ENCODE measurements at regions not wholly inside any gene's neighbourhood (a gene's known extent, or its start where the extent isn't known, plus 50 kb on each side); places are given as distances from the start of the nearest gene placed in this dataset.
A peak's percentile ranks its signal among the peaks of the same experiment; 100 is the strongest.

- ChIA-PET POLR2A (no interaction called here), CTCF (interaction anchor here (0.9 to 1.1 kb wide), 2 partner anchors 12 to 684 kb away, joined by 3 read pairs; no protein-coding TSS in a partner anchor)
- Histone ChIP-seq H3K9ac (no peak overlapping the region), H3K27me3 (ENCODE audit: insufficient read depth) (no peaks in the 10 kb centered on the region), H3K4me2 (no peak overlapping the region), H2AFZ (ENCODE audit: low read depth) (no peak overlapping the region), H3K79me2 (ENCODE audit: insufficient read depth) (no peaks in the 10 kb centered on the region), H3K4me3 (ENCODE audit: low read depth in 2 of 2, low read length in 1 of 2) (no peak overlapping the region), H3F3A (replicated peaks; ENCODE audit: insufficient read depth) (no peaks in the 10 kb centered on the region), H4K20me1 (ENCODE audit: insufficient read depth) (no peaks in the 10 kb centered on the region), H3K9me2 (no peaks in the 10 kb centered on the region), H3K36me3 (replicated peaks in 1 of 2; ENCODE audit: control insufficient read depth in 1 of 2, insufficient read depth in 2 of 2, low read length in 1 of 2) (peaks cover 0 to 2% of the 10 kb centered on the region in 2 experiments), H3K9me3 (0 out of 2 replicates have a peak, but pooled peaks cover 5% of the 10 kb centered on the region), H3K4me1 (ENCODE audit: control insufficient read depth in 1 of 2, insufficient read depth in 2 of 2, low read depth in 1 of 2, low read length in 1 of 2) (peaks cover 0 to 3% of the 10 kb centered on the region in 2 experiments; a peak in 2 of 4 replicates), H3K27ac (ENCODE audit: low read depth in 2 of 2, low read length in 1 of 2) (no peak overlapping the region)
- WGBS (ENCODE audit: low lambda C conversion rate), result 92% methylated on average over 5 of the region's 5 CpGs
- DNase-seq, result no peak
- TF ChIP-seq RCOR1 (IDR thresholded peaks at IDR 0.05; ENCODE audit: low read length) (no peak), SIN3A (IDR thresholded peaks at IDR 0.05; ENCODE audit: borderline replicate concordance, low read depth, low read length) (no peak), RAD21 (IDR thresholded peaks at IDR 0.05; ENCODE audit: low read length) (no peak), TEAD4 (IDR thresholded peaks at IDR 0.05; ENCODE audit: borderline replicate concordance, insufficient read depth) (no peak), YY1 (IDR thresholded peaks at IDR 0.05; ENCODE audit: low read depth) (no peak), SMC3 (IDR thresholded peaks at IDR 0.05; ENCODE audit: low read depth, low read length) (no peak), EP300 (IDR thresholded peaks at IDR 0.05; ENCODE audit: borderline replicate concordance in 1 of 2, low read depth in 1 of 2, low read length in 1 of 2) (no peak), NRF1 (IDR thresholded peaks at IDR 0.05; ENCODE audit: low read depth, low read length) (no peak), CTCF (IDR thresholded peaks at IDR 0.05) (no peak), RXRA (IDR thresholded peaks at IDR 0.05; ENCODE audit: borderline replicate concordance, low read depth) (no peak), MXI1 (IDR thresholded peaks at IDR 0.05; ENCODE audit: low read depth, low read length) (no peak), JUND (IDR thresholded peaks at IDR 0.05) (no peak)
These were observed 265.5 kb upstream of the PAPPA start for GRCh38 chr9:115888131-115888530.

GRCh38 chr9:115891929-115892328 is 261.7 kb upstream of the PAPPA start:
- Histone ChIP-seq H3K9me2 (no peaks in the 10 kb centered on the region), H3K4me1 (ENCODE audit: control insufficient read depth in 1 of 2, insufficient read depth in 2 of 2, low read depth in 1 of 2, low read length in 1 of 2) (peaks cover 0 to 2% of the 10 kb centered on the region in 2 experiments; a peak in 2 of 4 replicates), H3K79me2 (ENCODE audit: insufficient read depth) (no peaks in the 10 kb centered on the region), H3K9me3 (0 out of 2 replicates have a peak, but pooled peaks cover 9% of the 10 kb centered on the region), H3F3A (replicated peaks; ENCODE audit: insufficient read depth) (no peaks in the 10 kb centered on the region), H3K27ac (ENCODE audit: low read depth in 2 of 2, low read length in 1 of 2) (peak overlapping the region in 1 of 2 experiments; percentile 14; a peak in 3 of 4 replicates), H3K27me3 (ENCODE audit: insufficient read depth) (no peaks in the 10 kb centered on the region), H3K36me3 (replicated peaks in 1 of 2; ENCODE audit: control insufficient read depth in 1 of 2, insufficient read depth in 2 of 2, low read length in 1 of 2) (peaks cover 0 to 2% of the 10 kb centered on the region in 2 experiments), H2AFZ (ENCODE audit: low read depth) (no peak overlapping the region), H3K9ac (no peak overlapping the region), H3K4me3 (ENCODE audit: low read depth in 2 of 2, low read length in 1 of 2) (no peak overlapping the region), H4K20me1 (ENCODE audit: insufficient read depth) (no peaks in the 10 kb centered on the region), H3K4me2 (no peak overlapping the region)
- no peak for DNase-seq
- WGBS (ENCODE audit: low lambda C conversion rate), result 19% methylated on average over 2 of the region's 2 CpGs
- CTCF ChIA-PET, result no interaction called here
- POLR2A ChIA-PET, result no interaction called here
- TF ChIP-seq SMC3 (IDR thresholded peaks at IDR 0.05; ENCODE audit: low read depth, low read length) (no peak), EZH2phosphoT487 (IDR thresholded peaks at IDR 0.05; ENCODE audit: borderline replicate concordance, low read depth) (no peak), REST (IDR thresholded peaks at IDR 0.05; ENCODE audit: low read depth, low read length) (no peak), GATA2 (CRISPR knock-in tag; IDR thresholded peaks at IDR 0.05) (no peak), RAD21 (IDR thresholded peaks at IDR 0.05; ENCODE audit: low read length) (no peak), RCOR1 (IDR thresholded peaks at IDR 0.05; ENCODE audit: low read length) (no peak), FOSL2 (IDR thresholded peaks at IDR 0.05; ENCODE audit: borderline replicate concordance, low read depth) (peak; percentile 20; the same call in 1 of the 2 replicates), TCF12 (IDR thresholded peaks at IDR 0.05) (peak; percentile 91), RXRA (IDR thresholded peaks at IDR 0.05; ENCODE audit: borderline replicate concordance, low read depth) (no peak), MAX (IDR thresholded peaks at IDR 0.05; ENCODE audit: low read depth) (0 out of 2 replicates have a peak, but pooled peaks have one; percentile 23), YY1 (IDR thresholded peaks at IDR 0.05; ENCODE audit: low read depth) (no peak), USF1 (IDR thresholded peaks at IDR 0.05; ENCODE audit: borderline replicate concordance, low read depth) (no peak), NRF1 (IDR thresholded peaks at IDR 0.05; ENCODE audit: low read depth, low read length) (no peak), PBX3 (IDR thresholded peaks at IDR 0.05) (peak; percentile 83)

Data from SK-N-SH (cell line).